GM12878 (cell line): ENCODE measurements at regions not wholly inside any gene's neighbourhood (a gene's known extent, or its start where the extent isn't known, plus 50 kb on each side); places are given as distances from the start of the nearest gene placed in this dataset.

ENCODE experiments used
- ESRRA ChIP-seq: IDR thresholded peaks from 2 replicates; pipeline ENCODE4 v1.6.1; 2012; ENCODE audit warnings: mild to moderate bottlenecking, low read length, improper control_type of control experiment
- MTA3 ChIP-seq: IDR thresholded peaks from 2 replicates; pipeline ENCODE4 v1.6.1; 2012; ENCODE audit warnings: low read length, inconsistent platforms, borderline replicate concordance
- POLR2AphosphoS5 ChIP-seq: IDR thresholded peaks from 2 replicates; pipeline ENCODE4 v1.6.1; 2011; ENCODE audit warnings: mild to moderate bottlenecking, low read length, inconsistent platforms
- RCOR1 ChIP-seq: conservative IDR thresholded peaks from 2 replicates; pipeline ENCODE4 v1.6.1; 2012; ENCODE audit warnings: low read depth, low read length, improper control_type of control experiment
- SMAD1 ChIP-seq: fragments of 450-650 bp; IDR thresholded peaks from 2 replicates; pipeline ENCODE4 v1.6.1; 2018; ENCODE audit warnings: mild to moderate bottlenecking, low read depth; ENCODE audit not compliant: partially characterized antibody
- SP1 ChIP-seq: IDR thresholded peaks from one replicate; pipeline ENCODE4 v1.6.1; 2011; ENCODE audit warnings: low read depth, low read length
- SPI1 ChIP-seq: IDR thresholded peaks from 2 replicates; pipeline ENCODE4 v1.6.1; 2011; ENCODE audit warnings: low read depth, mild to moderate bottlenecking, low read length, moderate library complexity, borderline replicate concordance; ENCODE audit not compliant: insufficient read depth
- TAF1 ChIP-seq: IDR thresholded peaks from 2 replicates; pipeline ENCODE4 v1.6.1; 2011; ENCODE audit warnings: mild to moderate bottlenecking, low read depth, low read length, borderline replicate concordance
- YY1 ChIP-seq: IDR thresholded peaks from 2 replicates; pipeline ENCODE4 v1.6.1; 2011; ENCODE audit warnings: low read depth, mild to moderate bottlenecking, low read length
- TF ChIP-seq, protein P1 (sequence below): IDR thresholded peaks from 2 replicates; pipeline ENCODE4 v1.6.1; 2012; ENCODE audit warnings: low read length, inconsistent platforms
- TF ChIP-seq, protein P2 (sequence below): IDR thresholded peaks from 2 replicates; pipeline ENCODE4 v1.6.1; 2012; ENCODE audit warnings: low read depth, low read length, improper control_type of control experiment
- TF ChIP-seq, protein P3 (sequence below), 3 experiments: IDR thresholded peaks in 2 of 3; conservative IDR thresholded peaks in 1 of 3; 2 replicates each; pipeline ENCODE4 v1.5.1; 2011; ENCODE audit warnings: low read depth in 3 of 3, low read length in 3 of 3, mild to moderate bottlenecking in 3 of 3, control low read depth in 2 of 3, moderate library complexity in 2 of 3, inconsistent platforms in 1 of 3, mixed read lengths in 1 of 3; ENCODE audit not compliant: control insufficient read depth in 2 of 3, insufficient read depth in 1 of 3; ENCODE audit errors: extremely low read depth in 1 of 3
- TF ChIP-seq, protein P4 (sequence below): fragments of 450-650 bp; IDR thresholded peaks from 2 replicates; pipeline ENCODE4 v1.6.1; 2018; ENCODE audit warnings: borderline replicate concordance, mild to moderate bottlenecking; ENCODE audit not compliant: partially characterized antibody

DNA sequence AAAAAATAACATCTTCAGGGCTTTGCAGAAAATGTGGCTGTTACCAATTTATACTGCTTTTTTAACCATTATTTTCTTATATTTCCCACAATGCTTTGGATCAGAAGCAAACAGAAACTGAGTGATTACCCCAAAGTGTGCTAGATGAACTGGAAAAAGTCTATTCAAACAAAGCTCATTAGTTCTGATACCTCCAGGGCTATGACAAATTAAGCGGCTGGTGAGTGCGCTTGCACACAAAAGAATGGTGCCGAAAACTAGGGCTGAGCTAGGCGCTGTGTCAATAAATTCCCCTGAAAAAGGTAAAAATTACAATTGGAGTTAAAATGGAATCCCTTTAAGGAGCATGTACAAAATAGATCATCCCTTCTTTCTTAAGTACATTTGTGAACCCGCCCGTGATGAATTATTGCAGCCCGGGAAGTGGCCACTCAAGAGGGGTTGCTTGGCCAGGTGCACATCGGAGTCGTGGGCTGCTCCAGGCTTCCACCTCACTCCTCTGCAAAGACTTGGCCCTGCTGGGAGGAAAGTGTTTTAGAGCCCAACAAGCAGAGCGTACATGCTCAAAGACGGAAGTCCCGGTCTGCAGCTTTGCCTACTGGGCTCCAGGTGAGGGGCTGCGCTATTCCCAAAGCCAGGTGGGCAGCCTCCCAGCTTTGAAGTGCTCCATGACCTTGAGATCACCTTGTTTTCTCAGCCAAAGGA, 164.0 kb upstream of the ZNF507 start:
- TF ChIP-seq, protein P1, sequence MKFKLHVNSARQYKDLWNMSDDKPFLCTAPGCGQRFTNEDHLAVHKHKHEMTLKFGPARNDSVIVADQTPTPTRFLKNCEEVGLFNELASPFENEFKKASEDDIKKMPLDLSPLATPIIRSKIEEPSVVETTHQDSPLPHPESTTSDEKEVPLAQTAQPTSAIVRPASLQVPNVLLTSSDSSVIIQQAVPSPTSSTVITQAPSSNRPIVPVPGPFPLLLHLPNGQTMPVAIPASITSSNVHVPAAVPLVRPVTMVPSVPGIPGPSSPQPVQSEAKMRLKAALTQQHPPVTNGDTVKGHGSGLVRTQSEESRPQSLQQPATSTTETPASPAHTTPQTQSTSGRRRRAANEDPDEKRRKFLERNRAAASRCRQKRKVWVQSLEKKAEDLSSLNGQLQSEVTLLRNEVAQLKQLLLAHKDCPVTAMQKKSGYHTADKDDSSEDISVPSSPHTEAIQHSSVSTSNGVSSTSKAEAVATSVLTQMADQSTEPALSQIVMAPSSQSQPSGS: no peak
- TF ChIP-seq, protein P2, sequence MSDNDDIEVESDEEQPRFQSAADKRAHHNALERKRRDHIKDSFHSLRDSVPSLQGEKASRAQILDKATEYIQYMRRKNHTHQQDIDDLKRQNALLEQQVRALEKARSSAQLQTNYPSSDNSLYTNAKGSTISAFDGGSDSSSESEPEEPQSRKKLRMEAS: no peak
- TF ChIP-seq SMAD1: no peak
- TF ChIP-seq POLR2AphosphoS5: no peak
- TF ChIP-seq MTA3: no peak
- no peak for TF ChIP-seq RCOR1
- TF ChIP-seq SP1: no peak
- no peak for TF ChIP-seq YY1
- TF ChIP-seq, protein P3, sequence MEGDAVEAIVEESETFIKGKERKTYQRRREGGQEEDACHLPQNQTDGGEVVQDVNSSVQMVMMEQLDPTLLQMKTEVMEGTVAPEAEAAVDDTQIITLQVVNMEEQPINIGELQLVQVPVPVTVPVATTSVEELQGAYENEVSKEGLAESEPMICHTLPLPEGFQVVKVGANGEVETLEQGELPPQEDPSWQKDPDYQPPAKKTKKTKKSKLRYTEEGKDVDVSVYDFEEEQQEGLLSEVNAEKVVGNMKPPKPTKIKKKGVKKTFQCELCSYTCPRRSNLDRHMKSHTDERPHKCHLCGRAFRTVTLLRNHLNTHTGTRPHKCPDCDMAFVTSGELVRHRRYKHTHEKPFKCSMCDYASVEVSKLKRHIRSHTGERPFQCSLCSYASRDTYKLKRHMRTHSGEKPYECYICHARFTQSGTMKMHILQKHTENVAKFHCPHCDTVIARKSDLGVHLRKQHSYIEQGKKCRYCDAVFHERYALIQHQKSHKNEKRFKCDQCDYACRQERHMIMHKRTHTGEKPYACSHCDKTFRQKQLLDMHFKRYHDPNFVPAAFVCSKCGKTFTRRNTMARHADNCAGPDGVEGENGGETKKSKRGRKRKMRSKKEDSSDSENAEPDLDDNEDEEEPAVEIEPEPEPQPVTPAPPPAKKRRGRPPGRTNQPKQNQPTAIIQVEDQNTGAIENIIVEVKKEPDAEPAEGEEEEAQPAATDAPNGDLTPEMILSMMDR (IDR thresholded peaks at IDR 0.05 in 2 of 3, conservative IDR thresholded peaks at IDR 0.05 in 1 of 3; ENCODE audit: control insufficient read depth in 2 of 3, extremely low read depth in 1 of 3, insufficient read depth in 1 of 3, low read depth in 3 of 3, low read length in 3 of 3): no peak
- TF ChIP-seq, protein P4, sequence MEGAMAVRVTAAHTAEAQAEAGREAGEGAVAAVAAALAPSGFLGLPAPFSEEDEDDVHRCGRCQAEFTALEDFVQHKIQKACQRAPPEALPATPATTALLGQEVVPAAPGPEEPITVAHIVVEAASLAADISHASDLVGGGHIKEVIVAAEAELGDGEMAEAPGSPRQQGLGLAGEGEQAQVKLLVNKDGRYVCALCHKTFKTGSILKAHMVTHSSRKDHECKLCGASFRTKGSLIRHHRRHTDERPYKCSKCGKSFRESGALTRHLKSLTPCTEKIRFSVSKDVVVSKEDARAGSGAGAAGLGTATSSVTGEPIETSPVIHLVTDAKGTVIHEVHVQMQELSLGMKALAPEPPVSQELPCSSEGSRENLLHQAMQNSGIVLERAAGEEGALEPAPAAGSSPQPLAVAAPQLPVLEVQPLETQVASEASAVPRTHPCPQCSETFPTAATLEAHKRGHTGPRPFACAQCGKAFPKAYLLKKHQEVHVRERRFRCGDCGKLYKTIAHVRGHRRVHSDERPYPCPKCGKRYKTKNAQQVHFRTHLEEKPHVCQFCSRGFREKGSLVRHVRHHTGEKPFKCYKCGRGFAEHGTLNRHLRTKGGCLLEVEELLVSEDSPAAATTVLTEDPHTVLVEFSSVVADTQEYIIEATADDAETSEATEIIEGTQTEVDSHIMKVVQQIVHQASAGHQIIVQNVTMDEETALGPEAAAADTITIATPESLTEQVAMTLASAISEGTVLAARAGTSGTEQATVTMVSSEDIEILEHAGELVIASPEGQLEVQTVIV: no peak
- TF ChIP-seq ESRRA: no peak
- TF ChIP-seq SPI1: no peak
- no peak for TF ChIP-seq TAF1
